K562 (cell line): ENCODE measurements at regions not wholly inside any gene's neighbourhood (a gene's known extent, or its start where the extent isn't known, plus 50 kb on each side); places are given as distances from the start of the nearest gene placed in this dataset.

Experiments used
- CCNT2 ChIP-seq: IDR thresholded peaks from 2 replicates; pipeline ENCODE4 v1.6.1; 2011; ENCODE audit warnings: borderline replicate concordance, low read depth, mild to moderate bottlenecking, moderate library complexity, mixed read lengths, low read length; ENCODE audit not compliant: insufficient read length; ENCODE audit errors: extremely low read depth
- FOXM1 ChIP-seq, 2 experiments: fragments of 450-650 bp in 1 of 2; sonication (generic) in 1 of 2; formaldehyde crosslinking in 1 of 2; IDR thresholded peaks; 2 replicates each; pipeline versions ENCODE4 v1.6.1 to v1.9.0; 2017 to 2022; ENCODE audit warnings: low read depth in 2 of 2, mild to moderate bottlenecking in 2 of 2, missing genetic modification reagents in 1 of 2, moderate library complexity in 1 of 2
- IRF9 ChIP-seq: fragments of 450-650 bp; IDR thresholded peaks from 2 replicates; pipeline ENCODE4 v1.6.1; 2016; ENCODE audit warnings: missing biosample characterization, missing genetic modification characterization
- MTA2 ChIP-seq: fragments of 450-650 bp; IDR thresholded peaks from 2 replicates; pipeline ENCODE4 v1.6.1; 2016; ENCODE audit warnings: low read depth
- SMARCE1 ChIP-seq: fragments of 450-650 bp; IDR thresholded peaks from 2 replicates; pipeline ENCODE4 v1.7.1; 2016; ENCODE audit warnings: mild to moderate bottlenecking
- TCF3 ChIP-seq: sonication (generic); formaldehyde crosslinking; IDR thresholded peaks from 2 replicates; pipeline ENCODE4 v1.4.0; 2020; ENCODE audit warnings: mild to moderate bottlenecking, missing genetic modification reagents
- TCF7L2 ChIP-seq: fragments of 150-350 bp; IDR thresholded peaks from 2 replicates; pipeline ENCODE4 v1.6.1; 2016; ENCODE audit warnings: low read depth, mild to moderate bottlenecking, low read length, moderate library complexity
- TEAD4 ChIP-seq, 2 experiments: sonication (generic) in 1 of 2; formaldehyde crosslinking in 1 of 2; IDR thresholded peaks; 2 replicates each; pipeline versions ENCODE4 v1.6.1 to v1.8.0; 2012 to 2022; ENCODE audit warnings: borderline replicate concordance in 1 of 2, inconsistent platforms in 1 of 2, low read length in 1 of 2, mild to moderate bottlenecking in 1 of 2, missing genetic modification reagents in 1 of 2
- ZNF717 ChIP-seq: fragments of 250-450 bp; sonication (Bioruptor Pico); IDR thresholded peaks from 2 replicates; pipeline ENCODE4 v1.5.0; 2021
- ZNF766 ChIP-seq: fragments of 200-800 bp; sonication (Bioruptor generic); conservative IDR thresholded peaks from 2 replicates; pipeline ENCODE4 v1.6.1; 2016; ENCODE audit warnings: missing genetic modification characterization, missing compliant biosample characterization

- TF ChIP-seq IRF9 (tag) = no peak
- peak; percentile 57 for TF ChIP-seq CCNT2
- TF ChIP-seq MTA2 = peak; percentile 30; the same call in 1 of the 2 replicates
- TF ChIP-seq FOXM1 (IDR thresholded peaks at IDR 0.05; ENCODE audit: low read depth) = no peak
- TF ChIP-seq FOXM1 (CRISPR knock-in tag; IDR thresholded peaks at IDR 0.05; ENCODE audit: low read depth) = no peak
- 0 out of 2 replicates have a peak, but pooled peaks have one; percentile 33 for TF ChIP-seq TCF3 (CRISPR knock-in tag)
- no peak for TF ChIP-seq ZNF766 (CRISPR knock-in tag)
- TF ChIP-seq TEAD4 (IDR thresholded peaks at IDR 0.05; ENCODE audit: low read length) = peak; percentile 67; the same call in 1 of the 2 replicates
- no peak for TF ChIP-seq TEAD4 (CRISPR knock-in tag; IDR thresholded peaks at IDR 0.05; ENCODE audit: borderline replicate concordance)
- TF ChIP-seq TCF7L2 = no peak
- TF ChIP-seq SMARCE1 = peak; percentile 74; the same call in 1 of the 2 replicates
- TF ChIP-seq ZNF717 = no peak
- TF ChIP-seq, all 486 proteins: peak for 24
These were observed 231.2 kb upstream of the ADAMTS9 start (continued) for GRCh38 chr3:64918989-64919388.
